Stimulated activated CD4-positive, alpha-beta T cell treated with anti-CD3 and anti-CD28 coated beads, Interleukin-1b, Interleukin-23, amount 100 ng/mL, for 48 hours (primary cell): ENCODE measurements at regions not wholly inside any gene's neighbourhood (a gene's known extent, or its start where the extent isn't known, plus 50 kb on each side); places are given as distances from the start of the nearest gene placed in this dataset.

ENCODE experiments used
- DNase-seq: peaks from one replicate; pipeline ENCODE4 v3.0.0-alpha.2; 2020

- no peak for DNase-seq
These were observed 414.0 kb upstream of the RBFOX1 start for GRCh38 chr16:6918646-6919045.

GRCh38 chr16:6916946-6917345, 415.7 kb upstream of the RBFOX1 start:
- no peak for DNase-seq

- no peak for DNase-seq
These were observed 419.1 kb upstream of the RBFOX1 start for GRCh38 chr16:6913566-6913965.

- DNase-seq = no peak
These were observed 422.3 kb upstream of the RBFOX1 start for GRCh38 chr16:6910301-6910700.

GRCh38 chr16:6905601-6906000, 427.0 kb upstream of the RBFOX1 start:
- no peak for DNase-seq

GRCh38 chr16:6903671-6904070, 429.0 kb upstream of the RBFOX1 start:
- no peak for DNase-seq

- no peak for DNase-seq
These were observed 433.7 kb upstream of the RBFOX1 start for GRCh38 chr16:6898896-6899295.

- DNase-seq = no peak
These were observed 434.7 kb upstream of the RBFOX1 start for GRCh38 chr16:6897876-6898485.

- DNase-seq = no peak
These were observed 439.7 kb upstream of the RBFOX1 start for GRCh38 chr16:6892966-6893365.

- DNase-seq = no peak
These were observed 441.1 kb upstream of the RBFOX1 start for GRCh38 chr16:6891496-6891895.

- no peak for DNase-seq
These were observed 444.1 kb upstream of the RBFOX1 start for GRCh38 chr16:6888531-6888930.

- no peak for DNase-seq
These were observed 448.6 kb upstream of the RBFOX1 start for GRCh38 chr16:6884002-6884401.

GRCh38 chr16:6880263-6880662, 452.4 kb upstream of the RBFOX1 start:
- DNase-seq = no peak

GRCh38 chr16:6864671-6865070, 468.0 kb upstream of the RBFOX1 start:
- DNase-seq = no peak

GRCh38 chr16:6864244-6864643, 468.4 kb upstream of the RBFOX1 start:
- no peak for DNase-seq

- no peak for DNase-seq
These were observed 469.5 kb upstream of the RBFOX1 start for GRCh38 chr16:6863135-6863534.

- no peak for DNase-seq
These were observed 470.7 kb upstream of the RBFOX1 start for GRCh38 chr16:6861815-6862477.

- no peak for DNase-seq
These were observed 471.4 kb upstream of the RBFOX1 start for GRCh38 chr16:6861135-6861814.

GRCh38 chr16:6857575-6857974, 475.1 kb upstream of the RBFOX1 start:
- no peak for DNase-seq

- no peak for DNase-seq
These were observed 476.1 kb upstream of the RBFOX1 start for GRCh38 chr16:6856578-6856977.

GRCh38 chr16:6853565-6853964, 479.1 kb upstream of the RBFOX1 start:
- DNase-seq = no peak

GRCh38 chr16:6852643-6853225, 479.9 kb upstream of the RBFOX1 start:
- DNase-seq = no peak

- no peak for DNase-seq
These were observed 486.2 kb upstream of the RBFOX1 start for GRCh38 chr16:6846452-6846851.

- no peak for DNase-seq
These were observed 491.3 kb upstream of the RBFOX1 start for GRCh38 chr16:6841392-6841791.
